ENCODE measurements at regions not wholly inside any gene's neighbourhood (a gene's known extent, or its start where the extent isn't known, plus 50 kb on each side); places are given as distances from the start of the nearest gene placed in this dataset.

DNA sequence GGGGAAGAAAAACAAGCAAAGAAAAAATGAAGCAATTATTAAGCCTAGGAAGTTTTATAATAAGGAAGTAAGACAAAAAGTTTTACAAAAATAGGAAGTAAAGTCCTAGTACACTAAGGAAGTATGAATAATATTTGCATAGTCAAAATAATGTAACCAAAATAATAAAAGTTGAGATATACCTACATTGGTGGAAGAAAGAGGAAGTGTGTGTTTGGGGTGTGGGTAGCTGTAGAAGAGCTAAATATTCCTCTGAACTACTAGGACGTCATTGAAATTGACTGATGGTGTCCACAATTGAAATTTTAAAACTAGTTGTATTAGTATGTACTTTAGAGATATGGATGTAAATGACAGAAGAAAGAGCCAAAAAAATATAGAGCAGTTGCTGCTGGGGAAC lies 228.4 kb upstream of the OTX2 start:
- Histone ChIP-seq H3K36me3 (ENCODE audit: insufficient read depth, low read length) (no peaks in the 10 kb centered on the region), H3K27me3 (ENCODE audit: insufficient read depth, low read length) (no peaks in the 10 kb centered on the region), H2AFZ (ENCODE audit: low read length, unreplicated experiment) (no peak overlapping the region), H3K79me2 (ENCODE audit: control insufficient read depth, insufficient read depth, low read length, unreplicated experiment) (no peaks in the 10 kb centered on the region), H3K27ac (ENCODE audit: low read depth, low read length) (no peak overlapping the region), H3K4me3 (ENCODE audit: low read depth, low read length) (no peak overlapping the region), H3K4me1 (ENCODE audit: control insufficient read depth, insufficient read depth, low read length, unreplicated experiment) (no peaks in the 10 kb centered on the region)

DNA sequence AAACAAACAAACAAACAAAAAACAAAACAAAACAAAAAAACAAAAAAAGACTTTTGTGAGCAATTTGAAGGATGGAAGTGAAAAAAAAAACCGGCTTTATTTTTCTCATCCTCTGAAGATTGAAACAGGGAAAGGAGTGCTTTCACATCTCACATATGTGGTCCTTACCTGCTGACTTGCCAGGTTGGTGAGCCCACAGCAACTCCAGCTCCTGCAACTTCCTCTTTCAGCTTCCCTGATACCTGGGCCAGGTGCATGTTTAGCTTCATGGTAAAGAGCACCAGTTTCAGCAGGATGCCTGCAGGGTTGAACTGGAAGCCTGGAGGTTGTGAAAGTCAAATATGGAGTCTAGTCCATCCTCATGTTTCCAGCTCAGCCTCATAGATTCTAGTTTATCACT lies 221.2 kb upstream of the OTX2 start:
- Histone ChIP-seq H3K27ac (ENCODE audit: low read depth, low read length) (no peak overlapping the region), H3K4me3 (ENCODE audit: low read depth, low read length) (no peak overlapping the region), H3K79me2 (ENCODE audit: control insufficient read depth, insufficient read depth, low read length, unreplicated experiment) (no peaks in the 10 kb centered on the region), H2AFZ (ENCODE audit: low read length, unreplicated experiment) (no peak overlapping the region), H3K27me3 (ENCODE audit: insufficient read depth, low read length) (no peaks in the 10 kb centered on the region), H3K36me3 (ENCODE audit: insufficient read depth, low read length) (no peaks in the 10 kb centered on the region), H3K4me1 (ENCODE audit: control insufficient read depth, insufficient read depth, low read length, unreplicated experiment) (no peaks in the 10 kb centered on the region)

DNA sequence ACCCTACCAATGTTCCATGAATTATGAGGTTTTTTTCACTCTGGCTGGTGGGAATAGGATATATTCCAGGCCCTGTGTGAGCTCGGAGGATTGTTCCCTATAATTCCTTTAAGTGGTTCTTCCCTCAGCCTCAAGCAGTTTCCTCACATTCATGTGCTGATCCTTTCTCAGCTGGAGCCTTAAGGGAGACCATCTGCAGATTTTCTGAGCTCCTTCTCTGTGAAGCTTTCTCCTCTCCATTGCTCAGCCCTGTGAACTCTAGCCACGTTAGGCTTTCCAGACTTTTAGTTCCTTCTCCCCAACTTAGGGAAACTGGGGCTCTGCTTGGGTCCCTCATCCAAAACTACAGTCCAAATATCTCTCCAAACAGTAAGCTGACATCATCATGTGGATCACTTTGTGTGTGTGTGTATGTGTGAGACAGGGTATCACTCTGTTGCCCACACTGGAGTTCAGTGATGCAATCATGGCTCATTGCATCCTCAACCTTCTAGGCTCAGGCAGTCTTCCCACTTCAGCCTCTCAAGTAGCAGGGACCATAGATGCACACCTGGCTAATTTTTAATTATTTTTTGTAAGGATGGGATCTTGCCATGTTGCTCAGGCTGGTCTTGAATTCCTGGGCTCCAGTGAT lies 219.5 kb upstream of the OTX2 start:
- no peaks in the 10 kb centered on the region for H3K4me1 ChIP-seq (ENCODE audit: control insufficient read depth, insufficient read depth, low read length, unreplicated experiment)
- H2AFZ ChIP-seq (ENCODE audit: low read length, unreplicated experiment), result no peak overlapping the region
- no peak overlapping the region for H3K4me3 ChIP-seq (ENCODE audit: low read depth, low read length)
- no peak overlapping the region for H3K27ac ChIP-seq (ENCODE audit: low read depth, low read length)
- no peaks in the 10 kb centered on the region for H3K79me2 ChIP-seq (ENCODE audit: control insufficient read depth, insufficient read depth, low read length, unreplicated experiment)
- H3K36me3 ChIP-seq (ENCODE audit: insufficient read depth, low read length), result no peaks in the 10 kb centered on the region
- no peaks in the 10 kb centered on the region for H3K27me3 ChIP-seq (ENCODE audit: insufficient read depth, low read length)

DNA sequence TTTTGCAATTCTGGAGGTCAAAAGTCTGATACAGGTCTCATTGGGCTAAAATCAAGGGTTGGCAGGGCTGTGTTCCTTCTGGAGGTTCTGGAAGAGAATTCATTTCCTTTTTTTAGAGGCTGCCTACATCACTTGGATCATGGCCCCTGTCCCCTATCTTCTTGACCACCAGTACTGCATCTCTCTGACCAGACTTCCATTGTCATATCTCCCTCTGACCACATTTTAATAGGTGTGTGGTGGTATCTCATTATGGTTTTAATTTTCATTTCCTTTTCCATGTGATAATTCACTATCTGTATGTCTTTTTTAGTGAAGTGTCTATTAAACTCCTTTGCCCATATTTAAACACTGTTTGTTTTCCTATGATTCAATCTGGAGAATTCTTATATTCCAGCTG lies 215.2 kb upstream of the OTX2 start:
- Histone ChIP-seq H3K36me3 (ENCODE audit: insufficient read depth, low read length) (no peaks in the 10 kb centered on the region), H2AFZ (ENCODE audit: low read length, unreplicated experiment) (no peak overlapping the region), H3K27me3 (ENCODE audit: insufficient read depth, low read length) (no peaks in the 10 kb centered on the region), H3K4me1 (ENCODE audit: control insufficient read depth, insufficient read depth, low read length, unreplicated experiment) (no peaks in the 10 kb centered on the region), H3K4me3 (ENCODE audit: low read depth, low read length) (no peak overlapping the region), H3K79me2 (ENCODE audit: control insufficient read depth, insufficient read depth, low read length, unreplicated experiment) (no peaks in the 10 kb centered on the region), H3K27ac (ENCODE audit: low read depth, low read length) (no peak overlapping the region)

DNA sequence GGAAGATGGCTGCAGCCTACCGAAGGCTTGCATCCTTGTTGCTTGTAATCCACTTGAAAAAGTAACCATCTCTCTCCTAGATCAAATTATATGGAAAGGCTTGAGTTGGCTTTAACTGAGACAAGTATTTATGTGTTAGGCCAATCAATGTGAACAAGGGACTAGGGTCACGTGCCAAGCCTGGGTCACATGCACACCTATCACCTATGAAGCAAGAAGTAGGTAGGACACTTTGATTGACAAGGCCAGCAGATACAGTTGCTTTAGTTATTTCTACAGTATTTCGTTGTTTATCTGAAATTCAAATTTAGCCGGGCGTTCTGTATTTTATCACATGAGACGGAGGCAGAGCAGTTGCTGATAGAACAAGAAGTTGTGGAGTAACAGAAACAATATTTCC lies 212.3 kb upstream of the OTX2 start:
- no peaks in the 10 kb centered on the region for H3K27me3 ChIP-seq (ENCODE audit: insufficient read depth, low read length)
- H3K27ac ChIP-seq (ENCODE audit: low read depth, low read length), result no peak overlapping the region
- no peaks in the 10 kb centered on the region for H3K4me1 ChIP-seq (ENCODE audit: control insufficient read depth, insufficient read depth, low read length, unreplicated experiment)
- no peak overlapping the region for H3K4me3 ChIP-seq (ENCODE audit: low read depth, low read length)
- H2AFZ ChIP-seq (ENCODE audit: low read length, unreplicated experiment), result no peak overlapping the region
- H3K79me2 ChIP-seq (ENCODE audit: control insufficient read depth, insufficient read depth, low read length, unreplicated experiment), result no peaks in the 10 kb centered on the region
- no peaks in the 10 kb centered on the region for H3K36me3 ChIP-seq (ENCODE audit: insufficient read depth, low read length)

DNA sequence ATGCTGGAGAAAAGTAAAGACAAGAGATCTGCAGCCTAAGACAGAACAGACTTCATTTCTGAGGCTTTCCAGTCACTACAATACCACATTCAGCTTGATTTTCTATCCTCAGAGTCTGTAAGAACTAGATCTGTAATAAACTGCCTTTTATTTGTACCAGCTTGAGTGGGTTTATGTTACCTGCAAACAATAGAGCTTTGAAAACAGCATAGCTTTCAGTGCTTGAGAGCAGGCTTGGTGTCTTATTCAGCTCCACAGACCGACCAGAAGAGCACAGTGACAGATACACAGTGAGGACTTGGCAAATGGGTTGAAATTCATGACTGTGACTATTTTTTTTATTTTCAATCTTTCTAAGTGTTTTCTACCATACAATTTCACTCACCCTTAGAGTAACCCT lies 207.8 kb upstream of the OTX2 start:
- Histone ChIP-seq H3K36me3 (ENCODE audit: insufficient read depth, low read length) (no peaks in the 10 kb centered on the region), H2AFZ (ENCODE audit: low read length, unreplicated experiment) (no peak overlapping the region), H3K27me3 (ENCODE audit: insufficient read depth, low read length) (no peaks in the 10 kb centered on the region), H3K4me3 (ENCODE audit: low read depth, low read length) (no peak overlapping the region), H3K4me1 (ENCODE audit: control insufficient read depth, insufficient read depth, low read length, unreplicated experiment) (no peaks in the 10 kb centered on the region), H3K79me2 (ENCODE audit: control insufficient read depth, insufficient read depth, low read length, unreplicated experiment) (no peaks in the 10 kb centered on the region), H3K27ac (ENCODE audit: low read depth, low read length) (no peak overlapping the region)

DNA sequence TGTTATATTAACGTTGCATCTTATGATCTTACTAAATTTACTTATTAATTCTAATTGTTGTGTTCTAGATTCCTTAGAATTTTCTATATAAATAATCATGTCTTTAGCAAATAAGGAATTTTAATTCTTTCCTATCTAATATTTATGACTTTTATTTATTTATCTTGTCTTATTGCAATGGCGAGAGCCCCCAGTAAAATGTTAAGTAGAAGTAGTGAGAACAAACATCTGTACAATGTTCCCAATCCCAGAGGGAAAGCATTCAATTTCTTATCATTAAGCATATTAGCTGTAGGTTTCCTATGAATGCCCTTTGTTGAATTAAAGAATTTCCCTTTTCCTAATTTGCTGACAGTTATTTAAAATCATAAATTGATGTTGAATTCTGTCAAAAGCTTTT lies 203.7 kb upstream of the OTX2 start:
- Histone ChIP-seq H3K36me3 (ENCODE audit: insufficient read depth, low read length) (no peaks in the 10 kb centered on the region), H3K79me2 (ENCODE audit: control insufficient read depth, insufficient read depth, low read length, unreplicated experiment) (no peaks in the 10 kb centered on the region), H3K27ac (ENCODE audit: low read depth, low read length) (no peak overlapping the region), H2AFZ (ENCODE audit: low read length, unreplicated experiment) (no peak overlapping the region), H3K4me3 (ENCODE audit: low read depth, low read length) (no peak overlapping the region), H3K27me3 (ENCODE audit: insufficient read depth, low read length) (no peaks in the 10 kb centered on the region), H3K4me1 (ENCODE audit: control insufficient read depth, insufficient read depth, low read length, unreplicated experiment) (no peaks in the 10 kb centered on the region)

DNA sequence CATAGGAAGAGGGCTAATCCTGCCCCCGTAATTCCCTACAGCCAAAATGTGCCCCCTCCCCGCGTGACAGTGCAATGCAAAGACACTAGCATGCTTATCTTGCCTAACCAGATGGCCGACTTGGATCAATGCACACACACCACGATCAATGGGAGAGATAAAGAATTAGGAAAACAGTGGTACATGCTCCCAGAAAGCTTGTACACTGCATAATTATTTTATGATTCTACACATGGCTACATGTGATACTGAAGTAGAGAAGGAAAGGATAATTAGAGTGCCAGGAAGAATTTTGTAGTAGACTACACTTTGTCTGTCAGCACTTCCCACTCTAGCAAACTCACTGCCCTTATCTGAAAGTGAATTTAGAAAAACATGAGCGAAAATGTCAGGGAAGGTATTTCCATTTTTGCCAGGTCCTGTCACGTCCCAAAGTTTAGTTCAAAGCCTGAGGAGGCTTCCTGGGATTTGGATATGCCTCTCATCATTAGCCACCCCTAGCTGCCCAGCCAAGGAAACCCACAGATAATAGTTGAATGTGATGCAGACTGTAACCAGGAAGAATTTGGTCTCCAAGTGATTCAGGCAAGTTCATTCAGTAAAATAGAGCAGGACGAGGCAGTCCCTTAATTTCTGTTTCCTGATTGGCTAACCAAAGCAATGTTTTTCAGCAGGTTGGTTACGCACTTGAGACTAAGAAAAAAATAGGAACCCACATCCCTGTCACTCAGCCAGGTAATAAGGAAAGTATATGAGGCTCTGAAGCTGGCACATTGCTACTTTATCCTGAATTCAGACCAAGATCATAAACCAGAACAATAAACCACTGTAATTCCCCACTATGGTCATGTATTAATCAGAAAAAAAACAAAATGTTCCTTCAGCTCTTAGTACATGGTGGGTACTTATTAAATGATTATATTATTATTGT lies 199.6 kb upstream of the OTX2 start:
- H3K4me1 ChIP-seq (ENCODE audit: control insufficient read depth, insufficient read depth, low read length, unreplicated experiment), result no peaks in the 10 kb centered on the region
- no peak overlapping the region for H3K27ac ChIP-seq (ENCODE audit: low read depth, low read length)
- H3K36me3 ChIP-seq (ENCODE audit: insufficient read depth, low read length), result no peaks in the 10 kb centered on the region
- H3K79me2 ChIP-seq (ENCODE audit: control insufficient read depth, insufficient read depth, low read length, unreplicated experiment), result no peaks in the 10 kb centered on the region
- H3K4me3 ChIP-seq (ENCODE audit: low read depth, low read length), result no peak overlapping the region
- H2AFZ ChIP-seq (ENCODE audit: low read length, unreplicated experiment), result no peak overlapping the region
- peaks cover 7% of the 10 kb centered on the region for H3K27me3 ChIP-seq (ENCODE audit: insufficient read depth, low read length)

DNA sequence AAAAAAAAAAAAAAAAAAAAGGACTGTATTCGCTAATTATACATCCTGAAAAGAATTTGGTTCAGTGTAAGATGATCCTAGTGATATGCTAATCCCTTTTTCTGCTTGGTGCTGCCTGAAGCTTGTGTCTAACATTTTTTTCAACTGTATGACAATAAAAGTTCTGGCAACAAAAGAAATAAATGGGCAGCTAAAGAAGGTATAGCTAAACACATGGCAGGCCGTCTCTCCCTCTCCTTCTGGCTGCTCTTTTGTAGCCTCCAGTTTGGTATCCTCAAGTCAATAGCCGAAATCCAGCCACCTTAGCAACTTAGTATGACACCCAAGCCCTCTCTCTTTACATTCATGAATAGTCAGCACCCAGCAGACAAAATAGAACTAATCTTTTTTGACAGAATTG lies 198.3 kb upstream of the OTX2 start:
- Histone ChIP-seq H2AFZ (ENCODE audit: low read length, unreplicated experiment) (no peak overlapping the region), H3K27ac (ENCODE audit: low read depth, low read length) (no peak overlapping the region), H3K36me3 (ENCODE audit: insufficient read depth, low read length) (no peaks in the 10 kb centered on the region), H3K4me3 (ENCODE audit: low read depth, low read length) (no peak overlapping the region), H3K4me1 (ENCODE audit: control insufficient read depth, insufficient read depth, low read length, unreplicated experiment) (no peaks in the 10 kb centered on the region), H3K79me2 (ENCODE audit: control insufficient read depth, insufficient read depth, low read length, unreplicated experiment) (no peaks in the 10 kb centered on the region), H3K27me3 (ENCODE audit: insufficient read depth, low read length) (peaks cover 7% of the 10 kb centered on the region)

DNA sequence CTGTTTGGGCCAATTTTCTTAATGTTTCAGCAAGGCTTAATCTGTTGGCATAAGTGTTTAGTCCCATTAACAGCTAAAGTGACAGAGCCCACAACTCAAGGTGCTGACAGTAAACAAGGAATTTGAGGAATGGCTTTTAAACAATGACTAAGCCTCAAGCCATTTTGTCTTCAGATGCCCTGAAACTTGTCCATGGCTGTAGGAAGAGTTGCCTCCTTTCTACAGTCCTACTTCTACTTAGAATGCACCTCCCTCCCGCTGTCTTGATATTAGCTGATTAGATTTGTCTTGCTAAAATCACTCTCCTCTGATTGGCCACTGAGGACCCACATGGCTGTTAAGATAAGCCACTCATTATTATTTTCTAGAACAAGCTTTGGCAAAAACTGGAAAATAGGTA lies 188.4 kb upstream of the OTX2 start:
- no peak overlapping the region for H3K4me3 ChIP-seq (ENCODE audit: low read depth, low read length)
- no peaks in the 10 kb centered on the region for H3K4me1 ChIP-seq (ENCODE audit: control insufficient read depth, insufficient read depth, low read length, unreplicated experiment)
- H3K27me3 ChIP-seq (ENCODE audit: insufficient read depth, low read length), result no peaks in the 10 kb centered on the region
- no peak overlapping the region for H3K27ac ChIP-seq (ENCODE audit: low read depth, low read length)
- H3K79me2 ChIP-seq (ENCODE audit: control insufficient read depth, insufficient read depth, low read length, unreplicated experiment), result no peaks in the 10 kb centered on the region
- H2AFZ ChIP-seq (ENCODE audit: low read length, unreplicated experiment), result no peak overlapping the region
- H3K36me3 ChIP-seq (ENCODE audit: insufficient read depth, low read length), result no peaks in the 10 kb centered on the region
